Spleen (tissue), 11 donors: ENCODE measurements at regions not wholly inside any gene's neighbourhood (a gene's known extent, or its start where the extent isn't known, plus 50 kb on each side); places are given as distances from the start of the nearest gene placed in this dataset.

Source experiments
- DNase-seq: peaks from one replicate; pipeline ENCODE4 v3.0.0-alpha.2; 2020
- H3K27ac ChIP-seq, 8 donors: fragments of 200-600 bp; sonication (generic) in 7 of 8; 1 replicate in 4 of 8; 2 replicates in 4 of 8; pipeline versions ENCODE4 v1.5.0 to v1.8.0; 2016 to 2021; ENCODE audit warnings: inconsistent platforms in 4 of 8, mild to moderate bottlenecking in 4 of 8, moderate library complexity in 1 of 8
- H3K27me3 ChIP-seq, 7 donors: fragments of 200-600 bp; sonication (generic) in 6 of 7; replicated peaks in 1 of 7; 1 replicate in 4 of 7; 2 replicates in 3 of 7; pipeline versions ENCODE4 v1.5.0 to v1.8.0; 2016 to 2021; ENCODE audit warnings: inconsistent platforms in 3 of 7, mild to moderate bottlenecking in 1 of 7
- H3K36me3 ChIP-seq, 6 donors: fragments of 200-600 bp; sonication (generic) in 5 of 6; 1 replicate in 4 of 6; 2 replicates in 2 of 6; pipeline versions ENCODE4 v1.5.0 to v1.8.0; 2016 to 2021; ENCODE audit warnings: inconsistent platforms in 2 of 6
- H3K4me1 ChIP-seq, 6 donors: fragments of 200-600 bp; sonication (generic) in 5 of 6; 1 replicate in 3 of 6; 2 replicates in 3 of 6; pipeline versions ENCODE4 v1.5.0 to v1.8.0; 2016 to 2021; ENCODE audit warnings: inconsistent platforms in 3 of 6
- H3K4me3 ChIP-seq, 8 donors: fragments of 200-600 bp; sonication (generic) in 7 of 8; 1 replicate in 4 of 8; 2 replicates in 4 of 8; pipeline versions ENCODE4 v1.5.0 to v1.8.0; 2016 to 2021; ENCODE audit warnings: inconsistent platforms in 4 of 8, mild to moderate bottlenecking in 4 of 8, moderate library complexity in 2 of 8
- H3K9me3 ChIP-seq, 8 donors: fragments of 200-600 bp; sonication (generic) in 7 of 8; 1 replicate in 4 of 8; 2 replicates in 4 of 8; pipeline versions ENCODE4 v1.5.0 to v1.8.0; 2016 to 2021; ENCODE audit warnings: inconsistent platforms in 4 of 8
- POLR2A ChIP-seq, 3 donors: fragments of 450-650 bp; IDR thresholded peaks; one replicate each; pipeline ENCODE4 v1.5.1; 2017; ENCODE audit warnings: antibody characterized with exemption in 3 of 3, mild to moderate bottlenecking in 1 of 3
- POLR2AphosphoS5 ChIP-seq, 3 donors: sonication (generic); formaldehyde crosslinking; IDR thresholded peaks; one replicate each; pipeline ENCODE4 v1.5.1; 2017; ENCODE audit warnings: antibody characterized with exemption in 3 of 3
- WGBS, 5 donors: extraction: QIAGEN DNeasy Blood & Tissue Kit in 3 of 5; methylation state at CpG; one replicate each; pipeline versions ENCODE4 v1.1.5 to v1.1.7; 2013 to 2018; 5-methylcytosine and 5-hydroxymethylcytosine counted together
- intact Hi-C: fragments of 100-400 bp; cut with DNase I; formaldehyde crosslinking; loops from one replicate; pipeline ENCODE4 v1.15.0; 2023; ENCODE audit warnings: low total_unique reads
- TF ChIP-seq, protein P1 (sequence below), 11 experiments: fragments of 200-600 bp in 7 of 11; fragments of 450-650 bp in 4 of 11; sonication (generic) in 4 of 11; IDR thresholded peaks in 8 of 11; conservative IDR thresholded peaks in 3 of 11; 1 replicate in 7 of 11; 2 replicates in 4 of 11; pipeline versions ENCODE4 v1.4.0 to v1.8.0; 2016 to 2021; ENCODE audit warnings: antibody characterized with exemption in 11 of 11, inconsistent platforms in 4 of 11, mild to moderate bottlenecking in 1 of 11
- donor health status: healthy with polysubstance abuse.
- donor health status: DM: no; HTN: no; CAD: no; lungs with moderate emphysema.
- donor health status: DM: no; HTN: no; CAD: no.
- donor health status: Bipolar disorder and iron deficiency.
- donor health status: healthy.
- donor health status: DM: no; HTN: no; CAD: no.
- donor health status: DM: yes; HTN: yes; CAD: no.

DNA sequence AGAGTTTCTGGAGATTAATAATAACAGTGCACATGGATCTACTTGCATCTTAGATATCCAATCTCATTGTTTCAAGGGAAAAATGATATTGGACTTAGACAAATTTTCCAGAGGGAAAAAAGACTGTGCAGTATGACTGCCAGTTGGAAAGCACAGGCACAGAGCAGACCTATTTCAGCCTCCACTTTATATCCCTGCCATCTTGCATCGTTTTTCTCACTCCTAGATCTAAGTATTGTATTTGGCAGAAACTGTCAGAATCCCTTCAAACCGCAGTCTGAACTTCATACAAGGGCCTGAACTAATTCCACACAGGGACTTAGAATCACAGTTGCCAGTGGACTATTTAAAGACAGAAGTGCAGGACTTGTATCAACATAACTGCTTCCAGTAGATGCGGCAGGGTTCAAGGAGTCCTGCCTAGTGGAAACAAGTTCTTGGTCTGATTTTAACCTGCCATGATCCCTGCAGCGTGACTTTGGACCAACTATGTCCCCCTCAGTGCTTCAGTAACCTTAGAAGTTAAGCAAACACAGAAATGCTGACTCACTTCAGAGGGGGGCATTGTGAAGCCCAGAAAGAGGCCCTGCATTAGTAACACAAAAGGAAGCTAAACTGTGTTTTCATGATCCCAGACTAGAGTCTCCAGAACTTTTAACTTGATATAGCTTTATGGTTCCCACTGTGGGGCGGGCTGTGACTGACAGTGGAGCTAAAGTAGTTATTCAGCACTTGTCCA lies 95.7 kb upstream of the PALS2 start:
- intact Hi-C loops: no loop called here

DNA sequence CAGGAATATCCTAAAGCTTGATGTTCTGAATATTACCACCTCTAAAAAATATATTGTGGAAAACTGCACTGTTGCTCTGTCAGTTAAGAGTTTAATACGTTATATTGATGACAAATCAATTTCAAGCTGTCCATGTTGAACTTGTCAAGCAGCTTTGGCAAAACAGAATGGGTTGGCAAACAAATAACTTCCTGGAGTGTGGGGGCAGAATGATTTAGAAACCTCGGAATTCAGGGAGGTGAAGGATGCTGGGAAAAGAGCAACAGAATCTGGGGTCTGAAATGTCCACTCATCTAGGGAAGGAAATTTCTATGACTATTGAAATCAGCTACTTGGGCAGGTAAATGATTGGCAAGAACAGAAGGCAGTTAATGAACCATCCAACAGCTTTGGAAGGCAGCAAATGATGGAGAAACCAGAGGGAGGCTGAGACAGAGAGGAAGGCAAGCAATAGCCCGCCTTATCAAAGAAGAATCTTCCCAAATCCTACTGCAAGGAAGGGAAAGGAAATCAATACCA lies 95.1 kb upstream of the PALS2 start:
- intact Hi-C loops: no loop called here

More for the DNA sequence above, 95.7 kb upstream of the PALS2 start:
- no peak overlapping the region for H3K27ac ChIP-seq
- DNase-seq: no peak
- peaks cover 0 to 6% (median 0%) of the 10 kb centered on the region in 7 donors for H3K27me3 ChIP-seq
- TF ChIP-seq POLR2A (IDR thresholded peaks at IDR 0.05): no peak
- TF ChIP-seq, protein P1, sequence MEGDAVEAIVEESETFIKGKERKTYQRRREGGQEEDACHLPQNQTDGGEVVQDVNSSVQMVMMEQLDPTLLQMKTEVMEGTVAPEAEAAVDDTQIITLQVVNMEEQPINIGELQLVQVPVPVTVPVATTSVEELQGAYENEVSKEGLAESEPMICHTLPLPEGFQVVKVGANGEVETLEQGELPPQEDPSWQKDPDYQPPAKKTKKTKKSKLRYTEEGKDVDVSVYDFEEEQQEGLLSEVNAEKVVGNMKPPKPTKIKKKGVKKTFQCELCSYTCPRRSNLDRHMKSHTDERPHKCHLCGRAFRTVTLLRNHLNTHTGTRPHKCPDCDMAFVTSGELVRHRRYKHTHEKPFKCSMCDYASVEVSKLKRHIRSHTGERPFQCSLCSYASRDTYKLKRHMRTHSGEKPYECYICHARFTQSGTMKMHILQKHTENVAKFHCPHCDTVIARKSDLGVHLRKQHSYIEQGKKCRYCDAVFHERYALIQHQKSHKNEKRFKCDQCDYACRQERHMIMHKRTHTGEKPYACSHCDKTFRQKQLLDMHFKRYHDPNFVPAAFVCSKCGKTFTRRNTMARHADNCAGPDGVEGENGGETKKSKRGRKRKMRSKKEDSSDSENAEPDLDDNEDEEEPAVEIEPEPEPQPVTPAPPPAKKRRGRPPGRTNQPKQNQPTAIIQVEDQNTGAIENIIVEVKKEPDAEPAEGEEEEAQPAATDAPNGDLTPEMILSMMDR (IDR thresholded peaks at IDR 0.05 in 8 of 11, conservative IDR thresholded peaks at IDR 0.05 in 3 of 11): no peak
- TF ChIP-seq POLR2AphosphoS5 (IDR thresholded peaks at IDR 0.05): no peak
- no peaks in the 10 kb centered on the region for H3K4me1 ChIP-seq
- H3K4me3 ChIP-seq: no peak overlapping the region
- WGBS, 5 donors: 36 to 49% (median 42%) methylated on average over 5 of the region's 5 CpGs
- H3K36me3 ChIP-seq: no peaks in the 10 kb centered on the region
- no peaks in the 10 kb centered on the region for H3K9me3 ChIP-seq

DNA sequence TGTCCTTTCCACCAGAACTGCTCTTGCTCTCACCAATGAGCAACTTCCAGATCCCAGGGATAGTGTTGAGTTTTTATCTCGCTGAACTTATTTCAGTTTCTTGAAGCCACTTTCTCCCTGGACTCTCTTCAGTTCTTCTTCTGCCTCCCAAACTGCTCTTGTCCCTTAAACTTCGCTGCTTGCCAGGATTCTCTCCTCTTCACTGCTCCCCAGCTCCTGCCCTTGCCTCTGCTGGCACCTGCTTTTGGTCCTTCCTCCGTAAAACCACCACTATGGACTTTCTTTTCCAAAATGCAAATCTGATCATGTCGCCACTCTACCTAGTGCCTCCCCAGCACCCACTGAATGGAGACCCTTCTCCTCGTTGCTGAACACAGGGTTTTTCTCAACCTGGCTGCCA lies 92.8 kb upstream of the PALS2 start:
- TF ChIP-seq POLR2A (IDR thresholded peaks at IDR 0.05): no peak
- no peak for TF ChIP-seq POLR2AphosphoS5 (IDR thresholded peaks at IDR 0.05)
- TF ChIP-seq, protein P1 (IDR thresholded peaks at IDR 0.05 in 8 of 11, conservative IDR thresholded peaks at IDR 0.05 in 3 of 11): no peak
- WGBS, 5 donors: 72 to 78% (median 76%) methylated on average over 5 of the region's 5 CpGs
- DNase-seq: no peak
- Histone ChIP-seq H3K36me3 (no peaks in the 10 kb centered on the region), H3K9me3 (no peaks in the 10 kb centered on the region), H3K27me3 (peaks cover 0 to 6% (median 0%) of the 10 kb centered on the region in 7 donors), H3K4me3 (no peak overlapping the region), H3K27ac (no peak overlapping the region), H3K4me1 (no peaks in the 10 kb centered on the region)
- intact Hi-C loops: no loop called here

More for the DNA sequence above, 95.1 kb upstream of the PALS2 start:
- no peak overlapping the region for H3K27ac ChIP-seq
- H3K27me3 ChIP-seq: peaks cover 0 to 6% (median 0%) of the 10 kb centered on the region in 7 donors
- no peak for DNase-seq
- H3K36me3 ChIP-seq: no peaks in the 10 kb centered on the region
- TF ChIP-seq POLR2AphosphoS5 (IDR thresholded peaks at IDR 0.05): no peak
- no peak for TF ChIP-seq POLR2A (IDR thresholded peaks at IDR 0.05)
- TF ChIP-seq, protein P1 (IDR thresholded peaks at IDR 0.05 in 8 of 11, conservative IDR thresholded peaks at IDR 0.05 in 3 of 11): no peak
- no peaks in the 10 kb centered on the region for H3K4me1 ChIP-seq
- H3K4me3 ChIP-seq: no peak overlapping the region
- H3K9me3 ChIP-seq: no peaks in the 10 kb centered on the region
- 49 to 66% (median 56%) methylated on average over 3 of the region's 3 CpGs for WGBS, 5 donors

DNA sequence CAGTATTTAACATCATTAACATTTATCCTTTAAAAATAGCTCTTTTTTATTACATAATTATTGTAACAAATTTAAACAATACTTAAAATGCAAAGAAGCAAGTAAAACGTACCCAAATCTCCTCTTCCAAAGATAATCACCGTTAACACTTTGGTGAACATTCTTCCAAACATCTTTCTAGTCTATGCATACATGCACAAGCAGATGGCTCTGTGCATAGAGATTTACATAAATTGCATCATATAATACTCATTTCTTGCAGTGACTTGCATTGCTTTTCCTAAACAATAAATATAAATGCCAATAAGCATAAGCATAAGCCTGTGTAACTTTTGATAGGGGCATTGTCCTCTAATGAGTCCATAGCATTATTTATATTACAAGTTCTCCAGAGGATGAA lies 89.4 kb upstream of the PALS2 start:
- H3K4me3 ChIP-seq: no peak overlapping the region
- intact Hi-C loops: no loop called here
- H3K9me3 ChIP-seq: no peaks in the 10 kb centered on the region
- H3K27ac ChIP-seq: no peak overlapping the region
- H3K27me3 ChIP-seq: peaks cover 0 to 6% (median 0%) of the 10 kb centered on the region in 7 donors
- WGBS, 5 donors: 71 to 82% (median 78%) methylated on average over 2 of the region's 2 CpGs
- TF ChIP-seq POLR2A (IDR thresholded peaks at IDR 0.05): no peak
- TF ChIP-seq, protein P1 (IDR thresholded peaks at IDR 0.05 in 8 of 11, conservative IDR thresholded peaks at IDR 0.05 in 3 of 11): no peak
- TF ChIP-seq POLR2AphosphoS5 (IDR thresholded peaks at IDR 0.05): no peak
- no peak for DNase-seq
- H3K4me1 ChIP-seq: no peaks in the 10 kb centered on the region
- H3K36me3 ChIP-seq: no peaks in the 10 kb centered on the region
